HepG2 (cell line): ENCODE measurements at regions not wholly inside any gene's neighbourhood (a gene's known extent, or its start where the extent isn't known, plus 50 kb on each side); places are given as distances from the start of the nearest gene placed in this dataset.

ENCODE experiments used
- ATAC-seq: fragments of 200-7000 bp; cut with Tn5 transposase; 3 replicates; pipeline ENCODE4 v1.9.1; 2020; ENCODE audit warnings: mild to moderate bottlenecking, moderate library complexity
- BruUV-seq: library from RNA; stranded (reverse); fragments of 400-500 nt; replicated peaks from 2 replicates; lab custom pipeline; 2021; lab: Mats Ljungman, UMichigan
- CTCF ChIA-PET: fragments of 300-600 bp; formaldehyde crosslinking; extraction: SDS; loops from one replicate; lab custom pipeline; 2021; ENCODE audit warnings: low total read pairs, inconsistent platforms, low intra/inter-chr PET ratio; lab: Yijun Ruan, JAX
- POLR2A ChIA-PET: fragments of 350-600 bp; sonication (Branson Sonifier 250); formaldehyde crosslinking; loops from one replicate; lab custom pipeline; 2020; ENCODE audit warnings: antibody characterized with exemption, inconsistent platforms; lab: Yijun Ruan, JAX
- DNase-seq: peaks from one replicate; pipeline ENCODE4 v3.0.0-alpha.2; 2015; ENCODE audit warnings: low spot score
- FAIRE-seq: peaks from 3 replicates; lab custom pipeline; 2011; peaks lifted over from hg19 to GRCh38; lab: Jason Lieb, UNC
- H2AFZ ChIP-seq: one replicate; pipeline ENCODE4 v1.6.1; 2011; ENCODE audit warnings: low read length, inconsistent platforms
- H3K27ac ChIP-seq: fragments of 300-600 bp; 3 replicates; pipeline ENCODE4 v1.8.0; 2011; ENCODE audit warnings: mixed run types, mild to moderate bottlenecking, mixed read lengths, low read length, inconsistent platforms; ENCODE audit not compliant: insufficient read depth; ENCODE audit errors: extremely low read length
- H3K27me3 ChIP-seq, 2 experiments: fragments of 200-600 bp in 1 of 2; 2 replicates in 1 of 2; 3 replicates in 1 of 2; pipeline versions ENCODE4 v1.6.0 to v1.8.0; 2011; ENCODE audit warnings: low read length in 2 of 2, mild to moderate bottlenecking in 2 of 2, moderate library complexity in 2 of 2, inconsistent platforms in 1 of 2; ENCODE audit not compliant: insufficient read depth in 2 of 2, control insufficient read depth in 1 of 2
- H3K36me3 ChIP-seq, 2 experiments: fragments of 200-600 bp in 1 of 2; replicated peaks in 1 of 2; 2 replicates in 1 of 2; 3 replicates in 1 of 2; pipeline versions ENCODE4 v1.5.1 to v1.8.0; 2011; ENCODE audit warnings: low read length in 2 of 2, inconsistent platforms in 1 of 2; ENCODE audit not compliant: insufficient read depth in 2 of 2, control insufficient read depth in 1 of 2
- H3K4me1 ChIP-seq: 2 replicates; pipeline ENCODE4 v1.5.1; 2012; ENCODE audit warnings: low read length, inconsistent platforms; ENCODE audit not compliant: insufficient read depth
- H3K4me2 ChIP-seq: 2 replicates; pipeline ENCODE4 v1.6.0; 2011; ENCODE audit warnings: low read depth, low read length, inconsistent platforms
- H3K4me3 ChIP-seq, 3 experiments: fragments of 200-600 bp in 1 of 3; sonication (generic), shearing (Covaris generic) in 1 of 3; replicated peaks in 1 of 3; 2 replicates each; pipeline ENCODE4 v1.5.1; 2011 to 2016; ENCODE audit warnings: low read length in 3 of 3, inconsistent platforms in 2 of 3, low read depth in 2 of 3, mild to moderate bottlenecking in 2 of 3, control low read depth in 1 of 3, mixed read lengths in 1 of 3; ENCODE audit not compliant: insufficient read depth in 1 of 3
- H3K79me2 ChIP-seq: one replicate; pipeline ENCODE4 v1.6.1; 2011; ENCODE audit warnings: low read length, inconsistent platforms; ENCODE audit not compliant: insufficient read depth
- H3K9ac ChIP-seq: 2 replicates; pipeline ENCODE4 v1.6.0; 2011; ENCODE audit warnings: mild to moderate bottlenecking, low read depth, low read length, inconsistent platforms; ENCODE audit not compliant: insufficient read depth
- H3K9me3 ChIP-seq: 2 replicates; pipeline ENCODE4 v1.5.1; 2012; ENCODE audit warnings: mild to moderate bottlenecking, low read length
- H4K20me1 ChIP-seq: 2 replicates; pipeline ENCODE4 v1.6.0; 2011; ENCODE audit warnings: inconsistent platforms, mild to moderate bottlenecking, low read length, moderate library complexity; ENCODE audit not compliant: insufficient read depth
- AGO2 ChIP-seq: fragments of 200-400 bp; formaldehyde crosslinking; optimal IDR thresholded peaks from 2 replicates; pipeline ENCODE3; 2017; ENCODE audit warnings: mild to moderate bottlenecking, low read depth, low read length, moderate library complexity
- BRD4 ChIP-seq: sonication (generic); formaldehyde crosslinking; IDR thresholded peaks from 2 replicates; pipeline ENCODE4 v1.4.0; 2020; ENCODE audit warnings: missing genetic modification reagents
- CCAR2 ChIP-seq: fragments of 200-400 bp; formaldehyde crosslinking; optimal IDR thresholded peaks from 2 replicates; pipeline ENCODE3; 2018; ENCODE audit warnings: low read depth, mild to moderate bottlenecking, low read length, moderate library complexity
- DMTF1 ChIP-seq: sonication (generic); formaldehyde crosslinking; IDR thresholded peaks from 2 replicates; pipeline ENCODE4 v1.4.0; 2020; ENCODE audit warnings: mild to moderate bottlenecking, missing genetic modification reagents
- FOXA1 ChIP-seq, 2 experiments: fragments of 450-650 bp in 1 of 2; sonication (generic) in 1 of 2; formaldehyde crosslinking in 1 of 2; IDR thresholded peaks; 2 replicates each; pipeline versions ENCODE4 v1.4.0 to v1.6.1; 2016 to 2020; ENCODE audit warnings: missing genetic modification reagents in 1 of 2
- HDAC1 ChIP-seq: sonication (generic); formaldehyde crosslinking; IDR thresholded peaks from 2 replicates; pipeline ENCODE4 v1.5.1; 2020; ENCODE audit warnings: mild to moderate bottlenecking, missing genetic modification reagents
- HNRNPK ChIP-seq: fragments of 200-400 bp; formaldehyde crosslinking; IDR thresholded peaks from 2 replicates; pipeline ENCODE4 v1.6.1; 2018; ENCODE audit warnings: low read length, low read depth, moderate library complexity, mild to moderate bottlenecking; ENCODE audit not compliant: poor library complexity, severe bottlenecking
- HNRNPLL ChIP-seq: fragments of 200-400 bp; formaldehyde crosslinking; IDR thresholded peaks from 2 replicates; pipeline ENCODE4 v1.6.1; 2017; ENCODE audit warnings: mild to moderate bottlenecking, low read depth, low read length; ENCODE audit not compliant: poor library complexity, severe bottlenecking
- KAT2B ChIP-seq: fragments of 150-350 bp; IDR thresholded peaks from 2 replicates; pipeline ENCODE4 v1.6.1; 2014; ENCODE audit warnings: low read depth, low read length, borderline replicate concordance
- NR2F2 ChIP-seq: IDR thresholded peaks from 2 replicates; pipeline ENCODE4 v1.6.1; 2012; ENCODE audit warnings: low read depth, inconsistent platforms, borderline replicate concordance
- SNAPC2 ChIP-seq: sonication (generic); formaldehyde crosslinking; IDR thresholded peaks from 2 replicates; pipeline ENCODE4 v1.8.1; 2022; ENCODE audit warnings: mild to moderate bottlenecking, missing genetic modification reagents
- ZBTB3 ChIP-seq: sonication (generic); formaldehyde crosslinking; IDR thresholded peaks from 2 replicates; pipeline ENCODE4 v1.4.0; 2020; ENCODE audit warnings: low read depth, mild to moderate bottlenecking, moderate library complexity, missing genetic modification reagents, borderline replicate concordance
- ZBTB38 ChIP-seq: sonication (generic); formaldehyde crosslinking; IDR thresholded peaks from 2 replicates; pipeline ENCODE4 v1.5.1; 2020; ENCODE audit warnings: mild to moderate bottlenecking, missing genetic modification reagents
- ZKSCAN5 ChIP-seq: sonication (generic); formaldehyde crosslinking; IDR thresholded peaks from 2 replicates; pipeline ENCODE4 v1.5.1; 2020; ENCODE audit warnings: mild to moderate bottlenecking, missing genetic modification reagents
- ZNF180 ChIP-seq: sonication (generic); formaldehyde crosslinking; IDR thresholded peaks from 2 replicates; pipeline ENCODE4 v1.4.0; 2020; ENCODE audit warnings: low read depth, missing genetic modification reagents, borderline replicate concordance
- ZNF234 ChIP-seq: sonication (generic); formaldehyde crosslinking; conservative IDR thresholded peaks from 2 replicates; pipeline ENCODE4 v1.5.1; 2020; ENCODE audit warnings: mild to moderate bottlenecking, missing genetic modification reagents
- ZNF253 ChIP-seq: sonication (generic); formaldehyde crosslinking; IDR thresholded peaks from 2 replicates; pipeline ENCODE4 v1.8.0; 2022; ENCODE audit warnings: mild to moderate bottlenecking, missing genetic modification reagents, borderline replicate concordance
- ZNF30 ChIP-seq: sonication (generic); formaldehyde crosslinking; IDR thresholded peaks from 2 replicates; pipeline ENCODE4 v1.5.0; 2020; ENCODE audit warnings: mild to moderate bottlenecking, missing genetic modification reagents
- ZNF563 ChIP-seq: sonication (generic); formaldehyde crosslinking; IDR thresholded peaks from 2 replicates; pipeline ENCODE4 v1.8.0; 2022; ENCODE audit warnings: mild to moderate bottlenecking, moderate library complexity, missing genetic modification reagents
- ZNF567 ChIP-seq: sonication (generic); formaldehyde crosslinking; IDR thresholded peaks from 2 replicates; pipeline ENCODE4 v1.8.1; 2023; ENCODE audit warnings: mild to moderate bottlenecking, missing genetic modification reagents, borderline replicate concordance
- WGBS: methylation state at CpG from one replicate; pipeline ENCODE4 v1.1.6; 2017; ENCODE audit warnings: low lambda C conversion rate; 5-methylcytosine and 5-hydroxymethylcytosine counted together
- in situ Hi-C: cut with HindIII; loops from 2 replicates; pipeline ENCODE4 v1.10.0; 2017; ENCODE audit warnings: low pct_unique_long_range_greater_than_20kb; ENCODE audit not compliant: extremely low pct_ligation_motif_present
- intact Hi-C: fragments of 100-400 bp; cut with micrococcal nuclease; formaldehyde crosslinking; loops from one replicate; pipeline ENCODE4 v1.10.0; 2022; ENCODE audit not compliant: unreplicated experiment
- TF ChIP-seq, protein P1 (sequence below): sonication (generic); formaldehyde crosslinking; IDR thresholded peaks from 2 replicates; pipeline ENCODE4 v1.5.1; 2020; ENCODE audit warnings: mild to moderate bottlenecking, missing genetic modification reagents, borderline replicate concordance
- TF ChIP-seq, protein P2 (sequence below): IDR thresholded peaks from 2 replicates; pipeline ENCODE4 v1.6.1; 2016

- peak overlapping the region; percentile 56 for H3K27ac ChIP-seq
- ATAC-seq (peak; percentile 98), FAIRE-seq (peak; percentile 81), DNase-seq (peak; percentile 77)
- H3K4me1 ChIP-seq, result peaks cover 41% of the 10 kb centered on the region
- H2AFZ ChIP-seq, result no peak overlapping the region
- H3K79me2 ChIP-seq, result no peaks in the 10 kb centered on the region
- no peaks in the 10 kb centered on the region for H3K27me3 ChIP-seq
- ChIA-PET POLR2A (no interaction called here), CTCF (no interaction called here)
- H3K4me2 ChIP-seq, result peak overlapping the region; percentile 64
- no TSS peak for BruUV-seq
- no peaks in the 10 kb centered on the region for H3K9me3 ChIP-seq
- intact Hi-C loops, result no loop called here
- WGBS, result 0% methylated on average over 4 of the region's 4 CpGs
- 0 out of 6 replicates have a peak overlapping the region, but pooled peaks of 1 of the 3 experiments have one; percentile 2 for H3K4me3 ChIP-seq
- in situ Hi-C loops, result no loop called here
- H4K20me1 ChIP-seq, result no peaks in the 10 kb centered on the region
- H3K9ac ChIP-seq, result no peak overlapping the region
- H3K36me3 ChIP-seq, result no peaks in the 10 kb centered on the region
- TF ChIP-seq HNRNPK, result no peak
- no peak for TF ChIP-seq BRD4
- no peak for TF ChIP-seq AGO2
- no peak for TF ChIP-seq ZNF567 (CRISPR knock-in tag)
- no peak for TF ChIP-seq HNRNPLL
- TF ChIP-seq NR2F2, result no peak
- no peak for TF ChIP-seq ZBTB38 (CRISPR knock-in tag)
- TF ChIP-seq SNAPC2 (CRISPR knock-in tag), result no peak
- no peak for TF ChIP-seq ZNF180 (CRISPR knock-in tag)
- no peak for TF ChIP-seq ZNF253 (CRISPR knock-in tag)
- TF ChIP-seq, protein P1, sequence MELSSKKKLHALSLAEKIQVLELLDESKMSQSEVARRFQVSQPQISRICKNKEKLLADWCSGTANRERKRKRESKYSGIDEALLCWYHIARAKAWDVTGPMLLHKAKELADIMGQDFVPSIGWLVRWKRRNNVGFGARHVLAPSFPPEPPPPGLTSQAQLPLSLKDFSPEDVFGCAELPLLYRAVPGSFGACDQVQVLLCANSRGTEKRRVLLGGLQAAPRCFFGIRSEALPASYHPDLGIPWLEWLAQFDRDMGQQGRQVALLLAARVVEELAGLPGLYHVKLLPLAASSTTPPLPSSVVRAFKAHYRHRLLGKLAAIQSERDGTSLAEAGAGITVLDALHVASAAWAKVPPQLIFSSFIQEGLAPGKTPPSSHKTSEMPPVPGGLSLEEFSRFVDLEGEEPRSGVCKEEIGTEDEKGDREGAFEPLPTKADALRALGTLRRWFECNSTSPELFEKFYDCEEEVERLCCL, result no peak
- TF ChIP-seq, protein P2, sequence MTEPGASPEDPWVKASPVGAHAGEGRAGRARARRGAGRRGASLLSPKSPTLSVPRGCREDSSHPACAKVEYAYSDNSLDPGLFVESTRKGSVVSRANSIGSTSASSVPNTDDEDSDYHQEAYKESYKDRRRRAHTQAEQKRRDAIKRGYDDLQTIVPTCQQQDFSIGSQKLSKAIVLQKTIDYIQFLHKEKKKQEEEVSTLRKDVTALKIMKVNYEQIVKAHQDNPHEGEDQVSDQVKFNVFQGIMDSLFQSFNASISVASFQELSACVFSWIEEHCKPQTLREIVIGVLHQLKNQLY (CRISPR knock-in tag), result no peak
- TF ChIP-seq HDAC1 (CRISPR knock-in tag), result peak; percentile 59; the same call in 1 of the 2 replicates
- peak; percentile 50 for TF ChIP-seq KAT2B
- TF ChIP-seq ZBTB3, result no peak
- TF ChIP-seq ZKSCAN5 (CRISPR knock-in tag), result no peak
- TF ChIP-seq ZNF563, result no peak
- TF ChIP-seq CCAR2, result no peak
- no peak for TF ChIP-seq ZNF234 (CRISPR knock-in tag)
- TF ChIP-seq DMTF1 (CRISPR knock-in tag), result no peak
- 0 out of 2 replicates have a peak, but pooled peaks have one; percentile 6 for TF ChIP-seq FOXA1 (IDR thresholded peaks at IDR 0.05)
- TF ChIP-seq FOXA1 (CRISPR knock-in tag; IDR thresholded peaks at IDR 0.05), result peak; percentile 68
- TF ChIP-seq ZNF30 (CRISPR knock-in tag), result no peak
These were observed 603.8 kb upstream of the ADAMTS9 start for GRCh38 chr3:65291448-65292125.
